ENCODE measurements at regions not wholly inside any gene's neighbourhood (a gene's known extent, or its start where the extent isn't known, plus 50 kb on each side); places are given as distances from the start of the nearest gene placed in this dataset.

- no peak for TF ChIP-seq CTCF (IDR thresholded peaks at IDR 0.05; ENCODE audit: low read depth, low read length, missing control alignments)
- DNase-seq (ENCODE audit: low read depth): no peak
- no peak overlapping the region for H3K4me3 ChIP-seq (ENCODE audit: low read depth, low read length)
- in situ Hi-C loops (cut with HindIII; ENCODE audit: low sequenced_read_pairs): no loop called here
These were observed 412.5 kb downstream of the PTPRU start for GRCh38 chr1:29648798-29649188.

GRCh38 chr1:29648026-29648425, 411.7 kb downstream of the PTPRU start:
- no peak overlapping the region for H3K4me3 ChIP-seq (ENCODE audit: low read depth, low read length)
- in situ Hi-C loops (cut with HindIII; ENCODE audit: low sequenced_read_pairs): no loop called here
- DNase-seq (ENCODE audit: low read depth): no peak
- no peak for TF ChIP-seq CTCF (IDR thresholded peaks at IDR 0.05; ENCODE audit: low read depth, low read length, missing control alignments)

GRCh38 chr1:29647581-29647980, 411.3 kb downstream of the PTPRU start:
- DNase-seq (ENCODE audit: low read depth): no peak
- TF ChIP-seq CTCF (IDR thresholded peaks at IDR 0.05; ENCODE audit: low read depth, low read length, missing control alignments): no peak
- no peak overlapping the region for H3K4me3 ChIP-seq (ENCODE audit: low read depth, low read length)
- in situ Hi-C loops (cut with HindIII; ENCODE audit: low sequenced_read_pairs): no loop called here

- in situ Hi-C loops (cut with HindIII; ENCODE audit: low sequenced_read_pairs): no loop called here
- DNase-seq (ENCODE audit: low read depth): no peak
- TF ChIP-seq CTCF (IDR thresholded peaks at IDR 0.05; ENCODE audit: low read depth, low read length, missing control alignments): no peak
- H3K4me3 ChIP-seq (ENCODE audit: low read depth, low read length): no peak overlapping the region
These were observed 409.9 kb downstream of the PTPRU start for GRCh38 chr1:29646161-29646775.

- in situ Hi-C loops (cut with HindIII; ENCODE audit: low sequenced_read_pairs): no loop called here
- DNase-seq (ENCODE audit: low read depth): no peak
- no peak for TF ChIP-seq CTCF (IDR thresholded peaks at IDR 0.05; ENCODE audit: low read depth, low read length, missing control alignments)
- no peak overlapping the region for H3K4me3 ChIP-seq (ENCODE audit: low read depth, low read length)
These were observed 409.3 kb downstream of the PTPRU start for GRCh38 chr1:29645586-29645985.

- TF ChIP-seq CTCF (IDR thresholded peaks at IDR 0.05; ENCODE audit: low read depth, low read length, missing control alignments): no peak
- no peak overlapping the region for H3K4me3 ChIP-seq (ENCODE audit: low read depth, low read length)
- in situ Hi-C loops (cut with HindIII; ENCODE audit: low sequenced_read_pairs): no loop called here
- no peak for DNase-seq (ENCODE audit: low read depth)
These were observed 408.5 kb downstream of the PTPRU start for GRCh38 chr1:29644812-29645211.
